DND-41 (cell line): ENCODE measurements at regions not wholly inside any gene's neighbourhood (a gene's known extent, or its start where the extent isn't known, plus 50 kb on each side); places are given as distances from the start of the nearest gene placed in this dataset.

Experiments used
- ATAC-seq: fragments of 200-7000 bp; cut with Tn5 transposase; 3 replicates; pipeline ENCODE4 v1.9.1; 2021; ENCODE audit warnings: low read depth; ENCODE audit not compliant: insufficient read depth
- DNase-seq: peaks from one replicate; pipeline ENCODE4 v3.0.0-alpha.2; 2020
- H2AFZ ChIP-seq: 2 replicates; pipeline ENCODE4 v1.6.0; 2012; ENCODE audit warnings: low read depth, low read length
- H3K27ac ChIP-seq: 2 replicates; pipeline ENCODE4 v1.5.1; 2012; ENCODE audit warnings: low read length, inconsistent platforms
- H3K27me3 ChIP-seq: fragments of 200-600 bp; sonication (generic); 2 replicates; pipeline ENCODE4 v1.6.0; 2012; ENCODE audit warnings: low read length, mild to moderate bottlenecking, inconsistent platforms; ENCODE audit not compliant: insufficient read depth, poor library complexity
- H3K36me3 ChIP-seq: 2 replicates; pipeline ENCODE4 v1.5.1; 2012; ENCODE audit warnings: low read length, inconsistent platforms; ENCODE audit not compliant: insufficient read depth
- H3K4me1 ChIP-seq: 2 replicates; pipeline ENCODE4 v1.5.1; 2012; ENCODE audit warnings: mild to moderate bottlenecking, low read length; ENCODE audit not compliant: insufficient read depth
- H3K4me2 ChIP-seq: 2 replicates; pipeline ENCODE4 v1.6.0; 2012; ENCODE audit warnings: mild to moderate bottlenecking, moderate library complexity, low read length, inconsistent platforms; ENCODE audit not compliant: insufficient read depth
- H3K4me3 ChIP-seq, 2 experiments: fragments of 200-600 bp in 1 of 2; shearing (Covaris generic) in 1 of 2; 2 replicates each; pipeline ENCODE4 v1.5.1; 2012 to 2016; ENCODE audit warnings: inconsistent platforms in 2 of 2, low read length in 2 of 2, mild to moderate bottlenecking in 2 of 2, low read depth in 1 of 2, moderate library complexity in 1 of 2
- H3K79me2 ChIP-seq: 2 replicates; pipeline ENCODE4 v1.6.0; 2012; ENCODE audit warnings: low read length, inconsistent platforms; ENCODE audit not compliant: insufficient read depth
- H3K9ac ChIP-seq: 2 replicates; pipeline ENCODE4 v1.6.0; 2012; ENCODE audit warnings: low read depth, mild to moderate bottlenecking, inconsistent platforms, low read length, moderate library complexity
- H3K9me3 ChIP-seq: 2 replicates; pipeline ENCODE4 v1.5.1; 2012; ENCODE audit warnings: low read length, moderate library complexity, mild to moderate bottlenecking, inconsistent platforms; ENCODE audit not compliant: insufficient read depth, severe bottlenecking
- H4K20me1 ChIP-seq: 2 replicates; pipeline ENCODE4 v1.6.0; 2012; ENCODE audit warnings: low read length; ENCODE audit not compliant: insufficient read depth
- CTCF ChIP-seq: IDR thresholded peaks from 2 replicates; pipeline ENCODE4 v1.5.1; 2012; ENCODE audit warnings: borderline replicate concordance, low read length, moderate library complexity, mild to moderate bottlenecking; ENCODE audit not compliant: poor library complexity, severe bottlenecking; ENCODE audit errors: extremely low read depth
- EZH2 ChIP-seq: IDR thresholded peaks from 3 replicates; pipeline ENCODE4 v1.6.1; 2012; ENCODE audit warnings: borderline replicate concordance, low read depth, mild to moderate bottlenecking, moderate library complexity, low read length, inconsistent platforms; ENCODE audit not compliant: severe bottlenecking

- H3K9me3 ChIP-seq, result no peaks in the 10 kb centered on the region
- no peak overlapping the region for H2AFZ ChIP-seq
- H3K79me2 ChIP-seq, result no peaks in the 10 kb centered on the region
- TF ChIP-seq EZH2 (no peak), CTCF (no peak)
- H3K36me3 ChIP-seq, result no peaks in the 10 kb centered on the region
- H3K4me3 ChIP-seq, result no peak overlapping the region
- no peak for DNase-seq
- H4K20me1 ChIP-seq, result no peaks in the 10 kb centered on the region
- H3K4me2 ChIP-seq, result no peak overlapping the region
- H3K4me1 ChIP-seq, result no peaks in the 10 kb centered on the region
- H3K27me3 ChIP-seq, result no peaks in the 10 kb centered on the region
- H3K9ac ChIP-seq, result no peak overlapping the region
- H3K27ac ChIP-seq, result no peak overlapping the region
- ATAC-seq, result no peak
These were observed 649.6 kb downstream of the BCL11B start for GRCh38 chr14:98622208-98623051.

GRCh38 chr14:98623788-98624415, 648.1 kb downstream of the BCL11B start:
- no peak overlapping the region for H3K4me2 ChIP-seq
- H3K27me3 ChIP-seq, result no peaks in the 10 kb centered on the region
- no peak overlapping the region for H2AFZ ChIP-seq
- H3K36me3 ChIP-seq, result no peaks in the 10 kb centered on the region
- no peak overlapping the region for H3K9ac ChIP-seq
- DNase-seq (no peak), ATAC-seq (no peak)
- no peaks in the 10 kb centered on the region for H3K79me2 ChIP-seq
- H3K9me3 ChIP-seq, result peaks cover 3% of the 10 kb centered on the region
- no peak overlapping the region for H3K27ac ChIP-seq
- TF ChIP-seq EZH2 (no peak), CTCF (no peak)
- H3K4me3 ChIP-seq, result no peak overlapping the region
- H4K20me1 ChIP-seq, result no peaks in the 10 kb centered on the region
- no peaks in the 10 kb centered on the region for H3K4me1 ChIP-seq

GRCh38 chr14:98633380-98633779, 638.6 kb downstream of the BCL11B start:
- Histone ChIP-seq H3K4me1 (no peaks in the 10 kb centered on the region), H3K9me3 (no peaks in the 10 kb centered on the region), H3K4me3 (no peak overlapping the region), H3K4me2 (no peak overlapping the region), H3K9ac (no peak overlapping the region), H3K36me3 (no peaks in the 10 kb centered on the region), H3K79me2 (no peaks in the 10 kb centered on the region), H4K20me1 (no peaks in the 10 kb centered on the region), H2AFZ (no peak overlapping the region), H3K27ac (no peak overlapping the region), H3K27me3 (no peaks in the 10 kb centered on the region)
- ATAC-seq (no peak), DNase-seq (no peak)
- TF ChIP-seq CTCF, result no peak
